ENCODE measurements at regions not wholly inside any gene's neighbourhood (a gene's known extent, or its start where the extent isn't known, plus 50 kb on each side); places are given as distances from the start of the nearest gene placed in this dataset.
"Not testable (repeated sequence)": the region's sequence is repeated elsewhere in the genome, so short reads cannot be mapped to it uniquely, and the experiment has no call there.

DNA sequence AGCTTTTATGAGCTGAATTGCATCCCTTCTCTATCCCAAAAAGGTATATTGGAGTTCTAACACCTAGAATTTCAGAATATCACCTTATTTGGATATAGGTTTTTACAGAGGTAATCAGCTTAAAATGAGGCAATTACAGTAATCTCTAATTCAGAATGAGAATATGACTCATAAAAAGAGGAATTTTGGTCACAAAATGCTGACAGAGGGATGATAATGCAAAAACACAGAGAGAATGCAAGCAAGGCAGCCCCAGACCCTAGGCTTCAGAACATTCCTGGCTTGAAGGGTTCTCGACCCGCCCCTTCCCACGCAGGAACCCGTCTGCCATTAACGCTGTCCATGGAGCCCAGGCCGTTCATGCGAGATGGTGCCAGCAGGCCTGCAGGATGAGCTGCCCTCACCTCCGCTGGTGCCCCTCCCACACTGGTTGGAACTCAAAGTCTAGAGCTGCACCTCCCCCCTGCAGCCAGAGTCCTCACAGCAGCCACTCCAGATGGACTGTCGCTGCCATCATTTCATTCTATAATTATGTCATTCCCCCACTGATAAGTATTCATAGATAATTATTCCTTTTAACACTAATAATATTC is 1173.4 kb upstream of the ACO1 start:
- TF ChIP-seq, protein P1, sequence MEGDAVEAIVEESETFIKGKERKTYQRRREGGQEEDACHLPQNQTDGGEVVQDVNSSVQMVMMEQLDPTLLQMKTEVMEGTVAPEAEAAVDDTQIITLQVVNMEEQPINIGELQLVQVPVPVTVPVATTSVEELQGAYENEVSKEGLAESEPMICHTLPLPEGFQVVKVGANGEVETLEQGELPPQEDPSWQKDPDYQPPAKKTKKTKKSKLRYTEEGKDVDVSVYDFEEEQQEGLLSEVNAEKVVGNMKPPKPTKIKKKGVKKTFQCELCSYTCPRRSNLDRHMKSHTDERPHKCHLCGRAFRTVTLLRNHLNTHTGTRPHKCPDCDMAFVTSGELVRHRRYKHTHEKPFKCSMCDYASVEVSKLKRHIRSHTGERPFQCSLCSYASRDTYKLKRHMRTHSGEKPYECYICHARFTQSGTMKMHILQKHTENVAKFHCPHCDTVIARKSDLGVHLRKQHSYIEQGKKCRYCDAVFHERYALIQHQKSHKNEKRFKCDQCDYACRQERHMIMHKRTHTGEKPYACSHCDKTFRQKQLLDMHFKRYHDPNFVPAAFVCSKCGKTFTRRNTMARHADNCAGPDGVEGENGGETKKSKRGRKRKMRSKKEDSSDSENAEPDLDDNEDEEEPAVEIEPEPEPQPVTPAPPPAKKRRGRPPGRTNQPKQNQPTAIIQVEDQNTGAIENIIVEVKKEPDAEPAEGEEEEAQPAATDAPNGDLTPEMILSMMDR (IDR thresholded peaks at IDR 0.05; ENCODE audit: borderline replicate concordance), result no peak
- intact Hi-C loops (cut with micrococcal nuclease), result no loop called here

DNA sequence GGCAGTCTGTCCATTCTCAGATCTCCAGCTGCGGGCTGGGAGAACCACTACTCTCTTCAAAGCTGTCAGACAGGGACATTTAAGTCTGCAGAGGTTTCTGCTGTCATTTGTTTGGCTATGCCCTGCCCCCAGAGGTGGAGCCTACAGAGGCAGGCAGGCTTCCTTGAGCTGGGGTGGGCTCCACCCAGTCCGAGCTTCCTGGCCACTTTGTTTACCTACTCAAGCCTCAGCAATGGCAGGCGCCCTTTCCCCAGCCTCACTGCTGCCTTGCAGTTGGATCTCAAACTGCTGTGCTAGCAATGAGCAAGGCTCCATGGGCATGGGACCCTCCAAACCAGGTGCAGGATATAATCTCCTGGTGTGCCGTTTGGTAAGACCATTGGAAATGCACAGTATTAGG is 1154.5 kb upstream of the ACO1 start:
- H3K4me1 ChIP-seq; DNase-seq; intact Hi-C loops (cut with micrococcal nuclease); H3K27ac ChIP-seq (replicated peaks); H3K4me3 ChIP-seq; H3K36me3 ChIP-seq; H3K27me3 ChIP-seq (ENCODE audit: low read depth): not testable (repeated sequence)
- peaks cover 28% of the 10 kb centered on the region for H3K9me3 ChIP-seq (replicated peaks)

More for the DNA sequence above, 1173.4 kb upstream of the ACO1 start:
- no peak for DNase-seq
- Histone ChIP-seq H3K27ac (replicated peaks) (no peak overlapping the region), H3K9me3 (replicated peaks) (no peaks in the 10 kb centered on the region), H3K4me1 (no peaks in the 10 kb centered on the region), H3K36me3 (no peaks in the 10 kb centered on the region), H3K27me3 (ENCODE audit: low read depth) (no peaks in the 10 kb centered on the region), H3K4me3 (no peak overlapping the region)

DNA sequence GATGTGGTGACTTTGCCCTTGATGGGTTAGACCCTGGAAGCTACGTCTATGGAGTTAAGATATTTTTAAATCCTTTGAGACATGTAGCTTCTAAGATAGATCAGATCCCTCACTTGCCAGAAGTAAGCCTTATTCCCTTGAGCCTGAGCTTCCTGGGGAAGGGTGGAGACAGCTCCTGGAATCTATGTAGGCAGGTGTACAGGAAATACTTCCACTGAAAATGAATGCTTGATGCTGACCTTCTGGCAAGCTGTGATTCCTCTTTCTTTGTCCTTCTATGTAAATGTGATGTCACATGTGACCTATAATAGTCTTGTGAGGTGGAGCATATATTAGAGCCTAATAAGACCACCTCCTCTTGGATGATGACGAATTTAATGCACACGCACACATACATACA is 1152.0 kb upstream of the ACO1 start:
- H3K27ac ChIP-seq (replicated peaks), result peak overlapping the region; percentile 11
- intact Hi-C loops (cut with micrococcal nuclease), result no loop called here
- no peaks in the 10 kb centered on the region for H3K4me1 ChIP-seq
- DNase-seq, result no peak
- TF ChIP-seq, protein P1 (IDR thresholded peaks at IDR 0.05; ENCODE audit: borderline replicate concordance), result no peak
- no peaks in the 10 kb centered on the region for H3K36me3 ChIP-seq
- H3K4me3 ChIP-seq, result no peak overlapping the region
- peaks cover 23% of the 10 kb centered on the region for H3K9me3 ChIP-seq (replicated peaks)
- H3K27me3 ChIP-seq (ENCODE audit: low read depth), result no peaks in the 10 kb centered on the region

GRCh38 chr9:31236344-31236743 is 1148.1 kb upstream of the ACO1 start:
- TF ChIP-seq, protein P1 (IDR thresholded peaks at IDR 0.05; ENCODE audit: borderline replicate concordance), result no peak
- intact Hi-C loops (cut with micrococcal nuclease), result no loop called here
- Histone ChIP-seq H3K9me3 (replicated peaks) (no peaks in the 10 kb centered on the region), H3K4me3 (no peak overlapping the region), H3K36me3 (no peaks in the 10 kb centered on the region), H3K27me3 (ENCODE audit: low read depth) (no peaks in the 10 kb centered on the region), H3K27ac (replicated peaks) (no peak overlapping the region), H3K4me1 (no peaks in the 10 kb centered on the region)
- no peak for DNase-seq

DNA sequence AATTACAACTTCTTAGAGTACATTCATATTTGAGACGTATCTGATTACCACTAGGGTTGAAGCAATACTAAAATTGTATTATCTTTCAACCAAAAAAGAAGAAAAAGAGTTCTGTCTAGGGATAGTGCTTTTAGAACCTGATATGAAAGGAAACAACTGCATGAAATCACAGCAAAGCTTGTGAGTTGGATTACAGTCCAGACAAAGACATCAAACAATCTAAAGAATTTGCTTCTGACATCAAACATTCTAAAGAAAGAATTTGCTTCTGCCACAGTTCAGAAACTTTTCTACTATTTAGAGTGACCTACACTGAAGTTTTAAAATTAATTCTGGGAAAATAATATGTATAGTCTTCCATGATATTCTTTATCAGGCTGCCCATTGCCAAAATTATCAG is 1141.1 kb upstream of the ACO1 start:
- H3K9me3 ChIP-seq (replicated peaks), result no peaks in the 10 kb centered on the region
- intact Hi-C loops (cut with micrococcal nuclease), result no loop called here
- no peak overlapping the region for H3K4me3 ChIP-seq
- no peaks in the 10 kb centered on the region for H3K27me3 ChIP-seq (ENCODE audit: low read depth)
- no peaks in the 10 kb centered on the region for H3K36me3 ChIP-seq
- no peak overlapping the region for H3K27ac ChIP-seq (replicated peaks)
- TF ChIP-seq, protein P1 (IDR thresholded peaks at IDR 0.05; ENCODE audit: borderline replicate concordance), result no peak
- H3K4me1 ChIP-seq, result no peaks in the 10 kb centered on the region
- no peak for DNase-seq

- no peak for DNase-seq
Measured at GRCh38 chr9:31248156-31248555, 1136.3 kb upstream of the ACO1 start.

More at GRCh38 chr9:31248156-31248555, 1136.3 kb upstream of the ACO1 start:
- H3K4me3 ChIP-seq, result no peak overlapping the region
- intact Hi-C loops (cut with micrococcal nuclease), result no loop called here
- TF ChIP-seq, protein P1 (IDR thresholded peaks at IDR 0.05; ENCODE audit: borderline replicate concordance), result no peak
- no peaks in the 10 kb centered on the region for H3K36me3 ChIP-seq
- H3K9me3 ChIP-seq (replicated peaks), result peaks cover 7% of the 10 kb centered on the region
- H3K27me3 ChIP-seq (ENCODE audit: low read depth), result no peaks in the 10 kb centered on the region
- H3K27ac ChIP-seq (replicated peaks), result no peak overlapping the region
- H3K4me1 ChIP-seq, result no peaks in the 10 kb centered on the region

All from left ventricle myocardium inferior (tissue), 1 donor.